Urothelium cell line (cell line): ENCODE measurements at regions not wholly inside any gene's neighbourhood (a gene's known extent, or its start where the extent isn't known, plus 50 kb on each side); places are given as distances from the start of the nearest gene placed in this dataset.

Experiments
- DNase-seq: peaks from one replicate; pipeline ENCODE4 v3.0.0; 2011; ENCODE audit warnings: low spot score, mixed read lengths
- FAIRE-seq: peaks from 2 replicates; lab custom pipeline; 2011; peaks lifted over from hg19 to GRCh38; lab: Jason Lieb, UNC

DNA sequence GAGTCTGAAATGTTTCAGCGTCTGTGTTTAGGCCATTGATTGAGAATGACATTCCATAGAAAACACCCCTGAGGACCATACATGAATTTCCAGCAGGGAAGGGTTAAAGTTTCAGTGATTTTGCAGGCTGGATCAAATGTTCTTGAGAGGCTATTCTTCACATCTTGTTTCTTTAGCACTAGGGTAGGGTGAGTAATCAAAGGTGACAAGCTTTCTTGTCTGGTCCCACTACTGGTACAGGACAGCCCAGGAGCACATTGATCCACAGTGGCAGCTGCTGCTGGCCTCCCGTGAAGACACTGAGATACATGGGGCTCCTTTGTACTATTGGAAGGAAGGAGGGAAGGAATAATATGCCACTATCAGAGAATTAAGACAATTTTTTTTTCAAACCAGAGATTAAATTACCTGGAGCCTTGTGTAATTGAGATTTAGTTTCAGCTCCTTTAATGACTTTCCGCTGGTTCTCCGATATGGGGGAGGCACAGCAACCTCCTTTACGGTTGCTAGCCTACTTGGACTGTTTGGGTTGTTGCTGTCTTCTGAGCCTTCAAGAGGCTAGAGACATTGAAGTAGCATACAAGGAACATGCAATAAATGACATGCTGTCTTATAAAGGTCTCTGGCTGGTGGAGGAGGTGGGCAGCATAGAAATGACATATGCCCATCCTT is 368.9 kb downstream of the SOX11 start:
- DNase-seq (no peak), FAIRE-seq (no peak)

DNA sequence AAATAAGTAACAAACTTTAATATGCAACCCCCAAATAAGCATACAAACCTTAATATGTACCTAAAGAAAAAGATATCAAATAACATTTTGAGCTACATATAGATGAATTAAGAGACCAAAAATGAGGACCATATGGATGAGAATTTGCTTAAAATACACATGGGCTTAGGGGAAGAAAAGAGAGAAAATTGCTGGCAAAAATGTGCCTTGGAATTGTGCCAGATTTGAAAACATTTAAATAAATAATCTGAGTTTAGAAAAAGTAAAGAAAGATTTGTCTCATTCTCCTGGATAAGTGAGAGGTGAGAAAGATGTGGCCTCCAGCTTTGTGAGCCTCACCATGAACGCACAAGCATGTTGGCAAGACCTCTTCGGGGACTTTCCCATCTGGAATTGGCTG is 372.6 kb downstream of the SOX11 start:
- FAIRE-seq (no peak), DNase-seq (no peak)

DNA sequence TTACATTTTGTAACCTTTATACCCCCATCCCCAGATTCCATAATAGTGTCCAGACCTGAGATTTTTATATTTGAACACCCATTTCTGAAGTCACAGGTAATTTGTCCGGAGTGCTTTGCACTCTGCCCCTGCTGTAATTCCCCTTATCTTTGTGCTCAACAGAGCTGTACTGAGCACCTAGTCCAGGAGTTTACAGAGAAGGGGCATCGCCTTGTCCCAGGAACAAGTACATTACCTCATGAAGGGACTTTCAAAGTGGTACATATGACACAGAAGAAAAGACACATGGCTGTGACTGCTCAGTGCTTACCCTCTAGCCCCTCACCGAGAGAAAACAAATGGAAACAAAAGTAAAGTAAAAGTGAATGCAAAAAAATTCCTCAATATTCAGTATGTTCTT is 373.5 kb downstream of the SOX11 start:
- no peak for FAIRE-seq
- DNase-seq = no peak

DNA sequence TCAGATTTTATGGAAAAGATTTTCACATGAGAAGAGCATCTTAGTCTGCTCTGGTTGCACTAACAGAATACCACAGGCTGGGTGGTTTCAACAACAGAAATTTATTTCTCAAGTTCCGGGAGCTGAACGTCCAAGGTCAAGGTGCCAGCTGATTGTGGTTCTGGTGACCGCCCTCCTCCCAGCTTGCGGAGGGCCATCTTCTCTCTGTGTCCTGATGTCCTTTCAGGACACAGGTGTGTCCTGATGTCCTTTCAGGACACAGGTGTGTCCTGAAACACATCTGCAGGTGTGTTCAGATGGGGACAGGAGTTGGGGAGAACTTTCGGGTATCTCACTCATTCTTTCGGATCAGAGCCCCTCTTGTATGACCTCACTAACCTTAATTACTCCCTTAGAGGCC is 374.9 kb downstream of the SOX11 start:
- DNase-seq = no peak
- no peak for FAIRE-seq

DNA sequence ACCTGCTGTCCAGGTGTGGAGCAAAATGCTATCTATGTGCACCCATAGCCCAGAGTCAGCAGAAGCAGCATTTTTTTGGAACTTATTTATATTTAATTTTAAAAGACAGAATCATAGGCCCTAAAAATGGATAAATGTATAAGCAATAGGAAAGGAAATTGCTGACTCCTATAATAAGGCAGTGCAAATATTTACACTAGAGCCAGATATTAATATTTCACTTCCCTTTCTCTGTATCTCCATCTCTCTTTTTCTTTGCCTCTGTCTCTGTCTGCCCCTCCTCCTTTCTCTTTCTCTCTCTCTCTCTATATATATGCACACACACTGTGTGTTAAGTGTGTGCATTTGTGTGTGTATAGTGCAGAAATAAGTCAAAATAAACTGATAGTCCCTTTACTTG is 375.6 kb downstream of the SOX11 start:
- FAIRE-seq = no peak
- DNase-seq = no peak

DNA sequence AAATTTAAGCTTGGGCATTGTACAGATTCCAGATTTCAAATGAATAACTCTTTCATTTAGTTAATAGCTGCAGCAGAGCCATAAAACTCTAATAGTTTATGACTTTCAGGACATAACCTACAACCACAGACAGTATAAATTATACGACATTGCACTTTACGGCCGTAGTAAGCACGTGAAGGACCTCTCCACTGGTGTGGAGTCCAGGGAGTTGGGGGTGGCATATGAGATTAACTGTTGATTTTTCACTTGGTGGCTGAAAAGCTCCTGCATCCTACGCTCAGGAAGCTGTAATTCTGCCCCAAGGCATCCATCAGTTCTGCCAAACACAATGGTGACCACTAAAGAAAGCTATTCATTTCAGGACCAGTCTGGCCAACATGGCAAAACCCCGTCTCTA is 376.2 kb downstream of the SOX11 start:
- FAIRE-seq = no peak
- DNase-seq = no peak

DNA sequence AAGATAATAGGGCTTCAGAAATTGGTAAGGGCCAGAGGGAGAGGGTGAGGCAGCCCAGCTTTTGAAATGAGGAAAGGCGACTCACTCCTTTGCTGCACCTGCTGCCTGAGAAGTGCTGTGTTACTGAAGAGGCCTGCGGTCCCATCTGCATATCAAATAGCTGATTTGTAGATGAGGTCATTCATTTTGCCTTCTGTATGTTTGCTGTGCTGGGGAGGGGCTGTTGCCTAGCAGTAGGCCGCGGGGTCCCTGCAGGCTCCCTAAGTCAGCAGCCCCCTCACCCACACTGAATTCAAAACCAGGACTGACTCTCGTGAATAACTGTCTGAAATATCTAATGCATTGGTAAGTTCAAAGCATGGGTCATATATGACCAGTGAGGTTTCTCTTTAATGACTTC is 377.2 kb downstream of the SOX11 start:
- DNase-seq (no peak), FAIRE-seq (no peak)

DNA sequence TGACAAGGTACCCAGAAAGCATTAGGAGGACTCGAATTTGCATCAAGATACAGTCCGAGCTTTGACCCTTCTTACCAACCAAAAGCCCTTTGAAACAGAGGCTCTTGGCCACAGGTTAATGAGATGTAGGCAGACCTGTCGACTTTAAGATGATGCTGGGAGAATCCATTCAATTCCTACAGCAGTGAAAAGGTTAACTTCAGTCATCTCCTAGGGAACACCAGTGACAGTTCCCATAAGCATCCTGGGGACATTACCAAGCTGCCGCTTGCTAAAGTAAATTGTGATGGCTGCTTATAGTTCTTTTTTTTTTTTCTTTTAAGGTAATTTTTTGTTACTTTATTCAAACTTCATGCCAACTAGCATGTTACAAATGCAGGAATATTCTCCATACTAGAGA is 379.3 kb downstream of the SOX11 start:
- FAIRE-seq = no peak
- DNase-seq = no peak

DNA sequence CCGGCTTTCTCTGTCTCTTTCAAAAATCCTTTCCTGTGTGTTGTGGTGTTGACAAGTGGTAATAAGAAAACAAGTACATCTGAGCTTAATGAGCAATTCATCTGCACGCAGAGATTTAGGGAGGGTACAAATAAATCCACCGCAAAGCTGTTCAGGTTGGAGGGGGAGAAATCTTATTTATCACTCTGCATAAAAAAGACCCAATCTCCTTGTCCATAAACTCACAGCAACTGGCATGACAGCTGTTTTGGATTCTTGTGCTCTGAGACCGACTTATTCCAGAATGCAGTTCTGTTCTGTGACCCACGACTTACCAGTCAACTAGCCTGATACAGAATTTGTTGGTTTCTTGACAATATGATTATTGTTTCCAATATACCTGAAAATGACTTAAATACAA is 380.1 kb downstream of the SOX11 start:
- DNase-seq (no peak), FAIRE-seq (no peak)

DNA sequence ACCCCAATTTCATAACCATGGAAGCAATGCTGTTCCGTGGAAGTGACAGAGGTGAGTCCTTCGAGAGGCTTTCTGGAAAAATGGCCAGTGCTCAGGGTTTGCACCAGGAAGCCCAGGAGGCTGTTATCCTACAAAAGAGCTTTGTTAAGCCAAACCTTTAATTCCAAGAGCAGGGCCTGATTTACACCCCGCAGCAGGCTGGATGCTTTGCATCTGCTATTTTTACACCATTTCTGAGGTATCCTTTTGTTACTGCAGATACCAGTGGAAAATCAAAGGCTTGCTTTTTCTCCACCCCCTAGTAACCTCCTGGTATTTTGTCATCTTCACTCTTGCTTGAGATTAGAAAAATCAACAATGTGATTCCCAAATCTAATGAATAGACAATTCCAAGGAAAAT is 380.6 kb downstream of the SOX11 start:
- DNase-seq (no peak), FAIRE-seq (no peak)

DNA sequence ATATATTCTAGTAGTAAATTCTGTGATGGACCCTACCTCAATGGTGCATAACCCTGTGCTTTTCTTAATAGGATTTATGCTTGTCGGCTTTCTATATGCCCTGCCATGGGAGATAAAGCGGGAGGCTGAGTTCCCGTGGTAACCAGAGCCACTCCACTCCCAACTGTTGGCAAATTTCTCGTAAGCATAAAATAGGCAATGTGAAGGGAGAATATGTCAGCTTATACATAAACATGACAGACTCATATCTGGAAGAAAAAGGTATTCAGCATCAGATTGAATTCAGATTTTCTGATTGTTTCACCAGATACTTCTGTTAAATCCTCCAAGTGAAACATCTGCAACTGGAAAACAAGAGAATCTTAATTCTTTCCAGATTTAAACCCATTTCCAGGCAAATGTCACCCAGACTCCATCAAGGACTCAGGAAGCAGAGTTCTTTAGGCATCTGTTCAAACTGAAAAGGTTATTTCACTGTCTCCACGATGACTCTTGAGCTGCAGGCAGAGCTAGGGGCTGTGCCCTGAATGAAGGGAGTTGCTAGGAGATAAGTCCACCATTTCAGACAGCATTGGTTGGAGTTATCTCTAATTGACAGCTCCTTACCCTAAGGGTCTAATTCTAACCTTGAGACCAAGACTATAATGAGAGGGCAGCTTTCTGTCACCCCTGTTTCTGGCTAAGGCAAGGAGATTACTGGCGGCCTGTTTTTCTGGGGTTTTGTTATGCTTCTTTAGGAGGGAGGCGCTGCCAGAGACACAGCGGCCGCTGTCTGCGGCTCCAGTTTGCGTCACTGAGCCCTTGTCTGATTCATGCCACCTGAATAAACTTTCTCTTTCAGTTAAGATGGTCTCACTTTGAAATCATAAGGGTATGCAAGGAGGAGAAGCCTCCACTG is 381.3 kb downstream of the SOX11 start:
- DNase-seq (peak; percentile 44), FAIRE-seq (no peak)

DNA sequence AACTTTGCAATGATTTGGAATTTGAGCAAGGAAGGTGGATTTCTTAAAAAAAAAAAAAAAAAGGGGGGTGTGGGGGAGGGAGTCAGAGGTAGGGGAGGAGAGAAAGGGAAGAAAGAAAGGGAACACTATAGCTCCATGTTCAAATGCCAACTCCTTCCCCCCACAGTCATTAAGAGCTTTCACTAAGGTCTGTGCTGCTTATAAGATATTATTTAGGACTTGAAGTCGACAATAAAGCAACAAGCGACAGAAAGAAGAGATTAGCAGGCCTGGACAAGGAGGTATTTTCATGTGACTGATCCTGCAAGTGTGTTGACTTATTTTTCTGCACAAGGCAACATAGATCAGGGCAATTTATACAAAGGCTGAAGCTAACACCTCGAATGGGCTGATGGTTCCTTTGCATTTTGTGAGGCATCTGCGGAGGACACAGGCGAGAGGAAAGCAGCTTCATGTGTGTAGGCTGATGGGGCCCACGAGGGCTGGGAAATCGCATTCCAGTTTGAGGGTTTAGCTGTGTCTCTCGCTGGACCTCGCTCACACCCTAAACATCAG is 382.0 kb downstream of the SOX11 start:
- FAIRE-seq = no peak
- DNase-seq = peak; percentile 11

DNA sequence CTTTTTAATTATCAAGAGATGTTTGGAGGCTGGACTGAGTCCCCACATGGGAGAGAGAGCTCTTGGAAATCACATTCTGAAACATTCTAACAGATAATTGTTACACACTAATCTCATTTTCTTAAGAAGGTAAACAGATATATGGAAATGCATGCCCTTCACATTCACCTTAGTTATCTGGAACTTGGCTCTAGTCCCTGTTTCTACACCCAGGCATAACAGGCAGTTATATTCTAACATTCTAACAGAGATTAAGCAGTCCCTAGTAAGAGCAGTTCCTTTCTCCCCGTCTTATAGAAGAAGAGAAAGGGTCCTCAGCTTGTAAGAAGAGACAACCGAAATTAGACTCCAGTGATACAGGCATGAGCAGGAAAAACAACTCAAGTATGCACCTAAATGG is 385.4 kb downstream of the SOX11 start:
- DNase-seq (no peak), FAIRE-seq (no peak)

DNA sequence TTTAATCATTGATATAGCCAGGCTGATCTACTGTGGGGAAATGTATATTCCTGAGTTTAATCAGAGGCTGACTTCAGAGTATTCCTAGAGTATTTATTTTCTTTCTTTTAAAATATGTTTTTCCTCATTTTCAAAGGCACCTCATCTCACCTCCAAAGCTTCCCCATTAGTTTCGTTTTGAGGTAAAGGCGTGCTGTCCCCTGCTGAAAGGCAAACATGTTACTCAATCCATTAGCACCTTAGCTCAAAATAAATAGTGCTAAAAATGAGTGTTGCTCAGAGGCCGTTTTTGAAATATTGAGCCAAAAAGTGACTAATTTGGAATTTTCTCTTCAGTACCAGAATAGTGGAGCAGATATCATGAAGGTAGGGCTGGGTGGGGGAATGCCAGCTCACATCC is 386.2 kb downstream of the SOX11 start:
- no peak for DNase-seq
- no peak for FAIRE-seq

DNA sequence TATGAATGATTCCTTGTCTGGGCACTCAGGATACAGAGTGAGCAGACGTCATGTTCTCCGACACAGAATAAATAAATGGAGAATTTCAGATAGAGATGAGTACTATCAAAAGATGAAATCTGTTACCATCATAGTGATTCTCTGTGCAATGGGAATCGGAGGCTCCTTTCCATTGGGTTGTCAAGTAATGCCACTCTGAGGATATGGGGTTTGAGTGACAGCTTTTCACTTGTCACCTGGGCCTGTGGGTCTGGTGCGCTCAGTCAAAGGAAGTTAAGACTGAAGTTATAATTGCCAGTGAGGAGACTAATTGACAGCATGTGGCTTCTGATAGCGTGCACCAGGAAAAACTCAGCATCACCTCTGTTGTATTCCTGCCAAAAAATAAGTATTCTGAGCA is 387.2 kb downstream of the SOX11 start:
- FAIRE-seq = no peak
- no peak for DNase-seq

DNA sequence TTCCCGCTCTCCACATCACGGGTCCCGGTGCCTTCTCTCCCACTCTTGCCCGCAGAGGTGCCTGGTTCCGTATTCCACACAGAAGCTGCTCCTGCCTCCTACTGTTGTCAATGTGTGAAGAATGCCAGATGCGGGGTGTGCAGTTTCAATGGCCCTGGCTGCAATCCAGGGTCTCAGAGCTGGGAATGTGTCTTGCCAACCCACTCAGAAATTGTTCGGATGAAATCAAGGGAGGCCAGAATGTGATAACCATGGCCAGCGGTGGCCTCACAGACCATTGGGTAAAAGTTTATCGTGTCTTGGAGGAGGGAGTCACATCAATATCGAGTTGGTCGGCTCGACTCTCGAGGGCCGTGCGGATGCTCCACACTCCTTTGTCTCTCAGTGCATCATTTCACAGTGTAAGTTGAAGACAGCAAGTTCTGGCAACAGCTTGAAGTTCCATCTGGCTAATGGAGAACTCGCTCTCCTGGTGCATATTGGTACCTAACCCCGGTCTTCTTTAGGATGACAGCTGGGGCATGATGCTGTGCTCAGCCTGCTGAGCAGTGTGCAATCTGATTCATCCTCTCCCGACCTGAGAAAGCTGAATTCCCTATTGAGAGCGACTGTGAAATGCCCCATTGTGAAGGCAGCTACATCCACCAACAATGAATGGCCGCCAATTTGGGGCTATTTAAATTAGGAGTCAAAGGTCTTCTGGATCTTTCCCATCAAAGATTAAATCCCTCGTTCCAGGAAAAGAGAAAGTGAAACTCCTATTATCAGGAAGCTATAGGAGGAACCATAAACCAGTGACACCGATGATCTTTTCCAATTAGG is 389.0 kb downstream of the SOX11 start:
- FAIRE-seq = no peak
- DNase-seq = no peak

DNA sequence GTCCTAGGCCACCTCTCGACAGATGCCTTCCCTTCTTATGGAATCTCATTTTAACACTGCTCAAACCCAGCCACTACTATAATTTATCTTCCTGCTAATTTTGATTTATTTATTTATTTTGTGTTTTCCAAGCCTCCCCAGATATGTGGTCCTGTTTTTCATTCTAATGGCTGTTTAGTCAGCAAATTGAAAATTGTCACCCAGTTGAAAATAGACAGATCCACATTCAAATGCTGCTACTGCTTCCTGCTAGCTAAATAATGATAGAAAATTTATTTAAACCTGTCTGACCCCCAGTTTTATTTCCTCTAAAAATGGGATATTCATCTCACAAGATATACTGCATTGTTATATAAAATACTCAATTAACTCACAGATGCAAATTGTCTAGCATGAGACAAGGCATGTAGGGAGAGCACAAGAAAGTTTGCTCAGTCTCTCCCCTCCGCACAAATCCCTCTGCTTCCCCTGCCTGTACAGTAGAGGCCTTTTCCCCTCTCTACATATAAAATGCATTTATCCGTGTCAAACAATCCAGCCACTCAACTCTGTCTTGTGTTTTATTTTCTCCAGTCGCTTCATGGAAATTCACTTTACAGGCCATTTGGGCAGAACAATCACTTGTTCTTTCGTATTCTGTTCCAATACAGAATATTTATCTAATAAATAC is 389.9 kb downstream of the SOX11 start:
- FAIRE-seq (no peak), DNase-seq (no peak)

DNA sequence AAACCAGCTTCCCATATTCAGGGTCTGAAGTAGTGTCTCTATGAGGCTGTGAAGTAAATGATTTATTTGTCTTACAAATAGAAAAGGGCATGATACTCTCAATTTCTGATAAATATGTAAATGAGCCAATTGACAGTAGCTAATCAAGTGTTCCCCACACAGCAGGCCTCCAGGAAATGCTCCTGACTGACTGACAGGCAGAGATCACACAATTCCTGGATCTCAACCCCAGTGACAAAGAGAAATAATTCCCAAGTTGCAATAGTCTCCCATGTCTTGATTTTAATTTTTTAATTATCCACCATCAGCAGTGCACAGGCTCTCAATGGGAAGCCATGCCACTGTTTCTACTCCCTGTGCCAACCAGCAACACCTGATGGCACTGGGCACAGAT is 390.4 kb downstream of the SOX11 start:
- DNase-seq (no peak), FAIRE-seq (no peak)

DNA sequence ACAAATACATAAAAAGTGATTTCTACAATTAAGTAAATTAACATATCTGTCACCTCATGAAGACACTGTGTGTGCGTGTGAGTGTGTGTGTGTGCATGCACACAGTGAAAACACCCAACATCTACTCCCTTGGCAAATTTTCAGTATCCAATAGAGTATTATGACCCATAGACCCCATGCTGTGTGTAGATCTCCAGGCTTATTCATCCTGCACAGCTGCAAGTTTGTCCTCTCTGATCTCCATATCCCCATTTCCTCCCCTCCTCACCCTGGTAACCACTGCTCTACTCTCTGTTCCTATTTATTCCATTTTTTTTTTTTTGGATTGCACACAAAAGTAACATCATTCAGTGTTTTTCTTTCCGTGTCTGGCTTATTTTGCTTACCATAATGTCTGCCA is 391.0 kb downstream of the SOX11 start:
- no peak for DNase-seq
- FAIRE-seq = no peak

DNA sequence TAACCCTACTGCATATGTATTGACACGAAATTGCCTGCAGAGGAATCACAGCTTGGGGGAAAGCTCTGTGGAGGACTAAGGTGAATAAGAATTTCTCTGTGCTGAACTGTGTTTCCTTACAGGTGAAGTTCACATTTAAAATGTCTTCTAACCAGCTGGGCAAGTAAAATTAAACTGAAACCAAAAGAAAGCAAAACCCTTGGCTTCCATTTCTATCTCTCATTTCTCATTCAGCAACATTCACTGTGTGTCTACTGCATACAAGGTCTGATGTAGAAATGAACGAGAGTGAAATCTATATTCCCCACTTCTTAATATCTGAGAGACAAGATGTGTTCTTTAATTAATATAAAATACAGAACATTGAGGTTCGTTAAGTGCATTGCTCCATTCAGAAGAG is 397.3 kb downstream of the SOX11 start:
- DNase-seq (no peak), FAIRE-seq (no peak)

DNA sequence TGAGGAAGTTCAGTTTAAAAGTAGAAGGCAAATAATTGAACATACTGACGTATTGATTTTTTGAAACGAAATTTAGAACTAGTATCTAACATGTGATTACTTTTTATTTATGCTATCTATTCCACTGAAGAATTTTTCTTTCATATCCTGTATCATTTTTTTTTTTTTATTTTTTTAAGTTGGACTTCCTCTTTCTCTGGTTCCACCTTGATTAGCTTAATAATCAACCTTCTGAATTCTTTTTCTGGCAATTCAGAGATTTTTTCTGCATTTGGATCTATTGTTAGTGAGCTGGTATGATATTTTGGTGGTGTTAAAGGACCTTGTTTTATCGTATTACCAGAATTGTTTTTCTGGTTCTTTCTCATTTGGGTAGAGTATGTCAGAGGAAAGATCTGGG is 411.2 kb downstream of the SOX11 start:
- FAIRE-seq = no peak
- DNase-seq = no peak
